SHP77 (cell line): ENCODE measurements at regions not wholly inside any gene's neighbourhood (a gene's known extent, or its start where the extent isn't known, plus 50 kb on each side); places are given as distances from the start of the nearest gene placed in this dataset.

Source experiments
- DNase-seq, 2 experiments: peaks; one replicate each; lab custom pipeline; 2025; lab: John Stamatoyannopoulos, UW

DNA sequence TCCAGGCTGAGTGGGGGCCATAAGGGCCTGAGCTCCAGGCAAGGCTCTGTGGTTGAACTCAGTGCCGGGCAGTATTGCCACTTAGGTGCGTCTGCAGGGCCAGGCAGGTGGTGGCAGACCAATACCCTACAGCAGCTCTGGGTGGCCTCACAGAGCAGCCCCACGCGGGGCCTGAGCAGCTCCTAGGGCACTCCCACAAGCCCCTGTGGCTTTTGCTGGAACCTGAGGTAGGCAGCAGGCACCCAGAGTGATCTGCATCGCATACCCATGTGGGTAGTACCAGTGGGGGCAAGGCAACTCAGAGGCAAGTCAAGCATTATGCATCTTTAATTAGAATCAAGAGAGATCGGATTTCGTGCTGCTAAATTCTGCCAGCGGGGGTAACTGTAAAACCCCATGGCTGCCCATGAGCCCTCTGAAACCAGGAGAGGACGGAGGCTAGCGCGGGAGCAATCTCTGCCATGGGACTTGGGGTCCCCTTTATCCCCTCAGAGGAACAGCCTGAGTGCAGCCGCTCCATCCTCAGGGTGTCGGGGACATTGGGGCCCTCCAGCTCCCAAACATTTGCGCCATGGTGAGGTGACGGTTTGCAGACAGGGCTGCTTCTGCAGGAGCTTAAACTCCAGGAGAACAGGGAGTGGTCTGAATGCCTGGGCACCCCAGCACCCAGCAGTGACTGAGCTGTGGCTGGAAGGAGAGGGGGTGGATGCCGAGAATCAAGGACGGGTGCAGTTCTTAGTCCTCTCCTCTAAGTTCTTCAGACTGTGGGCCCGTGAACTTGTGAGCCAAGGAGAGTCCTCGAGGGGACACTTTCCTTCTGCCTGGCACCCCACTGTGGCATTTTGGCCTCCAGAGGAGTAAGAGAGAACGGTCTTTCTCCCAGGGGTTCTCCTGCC, 62.4 kb upstream of the PCSK6 start:
- DNase-seq = no peak

DNA sequence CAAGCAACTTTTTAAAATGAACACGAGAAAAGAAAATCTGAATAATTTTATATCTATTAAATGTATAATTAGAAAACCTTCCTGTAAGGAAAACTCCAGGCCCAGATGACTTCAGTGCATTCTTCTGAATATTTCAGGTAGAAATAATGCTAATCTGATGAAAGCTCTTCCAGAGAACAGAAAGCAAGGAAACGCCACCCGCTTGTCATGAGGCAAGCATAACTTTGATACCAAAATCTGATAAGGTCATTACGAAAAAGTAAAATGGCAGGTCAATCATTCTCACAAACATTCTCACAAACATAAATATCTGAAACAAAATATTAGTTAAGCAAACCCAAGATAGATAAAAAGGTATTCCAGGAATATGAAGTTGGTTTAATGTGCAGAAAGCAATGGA, 60.6 kb upstream of the PCSK6 start:
- no peak for DNase-seq

DNA sequence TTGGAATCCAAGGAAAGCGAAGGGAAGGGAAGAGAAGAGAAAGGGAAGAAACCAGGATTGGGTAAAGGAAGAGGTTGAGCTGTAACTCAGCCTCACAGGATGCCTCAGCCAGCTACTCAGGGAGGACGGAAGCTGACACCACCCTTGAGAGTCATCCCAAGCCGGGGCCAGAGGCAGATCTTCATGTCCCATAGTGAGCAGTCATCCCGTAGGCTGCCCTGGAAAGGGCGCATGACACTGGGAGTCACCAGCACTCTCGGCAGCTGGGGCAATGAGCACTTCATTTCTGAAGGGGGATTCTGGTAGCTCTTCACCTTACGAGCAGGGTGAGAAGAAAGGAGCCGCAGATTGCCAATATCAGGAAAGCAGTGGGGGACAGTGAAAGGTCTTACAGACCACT, 60.1 kb upstream of the PCSK6 start:
- no peak for DNase-seq

DNA sequence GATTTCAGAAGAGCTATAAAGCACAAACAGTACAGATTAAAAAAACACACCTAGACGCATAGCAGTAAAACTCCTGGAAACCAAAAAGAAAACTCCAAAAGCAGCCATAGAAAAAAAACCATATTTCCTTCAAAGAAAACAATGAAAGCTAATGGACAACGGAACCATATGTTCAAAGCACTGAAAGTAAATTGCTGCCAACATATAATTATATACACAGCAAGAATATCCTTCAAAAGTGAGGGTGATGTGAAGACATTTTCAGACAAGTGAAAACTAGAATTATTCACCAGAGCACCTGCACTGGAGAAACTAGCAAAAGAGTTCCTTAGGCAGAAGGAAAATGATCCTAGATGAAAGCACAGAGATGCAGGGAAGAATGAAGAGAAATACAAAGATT, 58.2 kb upstream of the PCSK6 start:
- DNase-seq = no peak

DNA sequence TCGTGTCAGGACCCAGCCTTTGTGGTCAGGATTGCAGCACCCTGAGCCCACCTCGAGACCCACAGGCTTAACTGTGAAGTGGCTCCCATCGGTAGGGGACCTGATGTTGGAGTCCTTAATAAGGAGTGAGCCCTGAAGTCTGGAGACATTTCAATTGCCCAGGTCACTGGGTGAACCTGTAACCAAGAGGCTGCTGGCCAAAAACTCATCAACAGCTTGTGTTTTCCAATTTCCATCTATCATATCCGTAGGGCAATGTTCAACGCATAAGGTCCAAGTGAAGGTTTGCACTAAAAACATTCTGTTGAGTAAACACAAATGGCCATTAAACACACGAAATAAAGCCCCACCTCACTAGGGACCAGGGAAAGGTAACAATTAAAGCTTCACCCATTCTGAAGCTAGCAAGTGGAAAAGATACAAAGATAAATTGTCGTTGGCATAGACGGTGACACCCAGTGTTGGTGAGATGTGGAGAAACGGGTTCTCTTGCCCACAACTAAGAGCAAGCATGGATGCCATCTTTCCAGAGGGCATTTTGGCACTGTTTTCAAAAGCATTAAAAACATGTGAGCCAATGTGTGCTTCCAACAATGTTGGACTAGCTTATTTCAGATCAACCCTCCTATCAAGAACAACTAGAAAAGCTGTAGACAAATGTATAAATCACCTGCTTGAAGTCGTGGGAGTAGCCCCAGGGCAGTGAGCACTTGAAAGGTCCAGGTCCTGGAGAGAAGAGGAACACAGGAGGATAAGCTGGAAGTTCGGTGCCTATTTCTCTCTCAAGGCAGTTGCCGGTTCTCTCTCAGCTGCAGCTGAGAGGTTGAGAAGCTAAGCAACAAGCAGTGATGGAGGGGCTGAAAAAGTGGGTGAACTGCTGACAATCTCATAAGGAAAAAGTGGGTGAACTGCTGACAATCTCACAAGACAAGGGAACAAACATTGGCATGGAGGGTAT, 56.3 kb upstream of the PCSK6 start:
- no peak for DNase-seq

DNA sequence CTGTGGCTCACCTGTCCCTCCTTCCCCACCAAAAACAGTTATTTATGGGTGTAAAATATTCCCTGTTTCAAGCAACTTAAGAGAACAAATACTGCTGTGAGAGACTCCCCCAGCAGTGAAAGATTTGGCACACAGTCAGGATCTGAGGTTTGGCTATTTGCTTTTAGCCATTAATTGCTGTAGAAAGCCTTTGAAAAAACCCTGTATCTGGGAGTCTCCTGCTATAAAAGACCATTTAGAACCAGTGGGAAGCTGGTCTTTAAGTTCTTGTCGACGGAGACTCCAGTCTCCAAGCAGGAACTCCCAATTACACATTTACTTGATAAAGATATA, 55.1 kb upstream of the PCSK6 start:
- DNase-seq = no peak

DNA sequence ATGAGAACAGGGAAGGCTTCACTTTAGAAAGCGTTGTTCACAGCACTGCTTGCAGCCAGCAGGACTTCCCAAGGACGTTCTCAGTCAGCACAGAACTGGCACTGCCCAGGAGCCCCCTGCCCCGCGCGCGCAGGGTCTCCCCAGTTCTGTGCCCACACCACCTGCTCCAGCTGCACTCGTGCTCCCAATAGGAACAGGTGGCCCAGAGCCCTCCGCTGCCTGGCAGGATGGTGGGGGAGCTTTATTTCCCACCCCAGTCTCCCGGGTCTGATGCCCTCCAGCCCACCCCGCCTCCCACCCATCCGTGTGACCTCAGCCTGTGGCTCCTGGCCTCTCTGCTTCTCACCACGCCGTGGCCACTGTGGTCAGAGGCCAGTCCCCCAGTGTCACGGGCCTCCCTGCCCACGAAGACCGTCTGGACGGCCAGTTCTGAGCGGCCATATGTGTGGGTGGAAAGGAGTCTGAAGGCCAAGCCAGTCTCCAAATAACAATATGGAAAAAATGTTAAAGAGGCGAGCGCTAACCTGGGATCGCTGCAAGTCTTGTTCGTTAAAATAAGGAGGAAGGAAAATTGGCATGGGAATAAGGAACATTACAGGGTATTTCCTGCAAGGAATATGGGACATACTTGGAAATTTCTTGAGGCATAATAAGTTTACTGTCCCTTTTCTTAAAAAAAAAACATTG, 54.6 kb upstream of the PCSK6 start:
- no peak for DNase-seq

DNA sequence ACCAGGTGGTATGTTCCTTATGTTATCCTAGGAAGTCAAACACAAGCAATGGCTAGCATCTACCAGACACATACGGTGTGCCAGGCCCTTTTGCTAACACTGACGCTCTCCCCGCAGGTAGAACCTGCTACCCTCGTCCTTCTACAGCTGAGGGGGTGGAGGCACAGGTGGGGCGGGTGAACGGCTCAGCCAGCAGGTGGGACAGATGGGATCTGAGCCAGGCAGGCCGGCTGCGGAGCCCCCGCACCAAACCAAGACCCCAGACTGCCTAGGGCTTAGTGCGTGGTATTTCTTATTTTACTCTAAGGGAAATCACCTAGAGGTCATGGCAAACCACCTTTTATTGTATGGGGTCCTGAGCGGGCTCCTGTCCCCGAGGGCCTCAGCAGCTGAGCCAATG, 53.9 kb upstream of the PCSK6 start:
- no peak for DNase-seq

DNA sequence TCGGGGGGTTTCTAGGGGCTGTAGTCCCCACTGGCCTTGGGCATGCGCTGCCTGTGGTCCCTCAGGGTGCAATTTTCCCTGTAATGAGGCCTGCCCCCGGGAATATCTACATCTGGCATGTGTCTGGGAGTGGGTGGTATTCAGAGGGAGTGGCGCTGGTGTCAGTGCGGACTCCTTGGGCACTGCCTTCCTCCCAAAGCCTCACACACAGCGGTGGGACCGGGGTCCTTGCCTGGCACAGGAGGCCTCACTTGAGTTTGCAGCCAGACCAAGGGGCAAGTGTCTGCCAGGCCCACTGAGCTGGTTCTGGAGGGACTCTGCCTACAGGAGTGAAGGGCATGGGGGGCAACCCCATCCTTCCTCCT, 53.5 kb upstream of the PCSK6 start:
- no peak for DNase-seq

DNA sequence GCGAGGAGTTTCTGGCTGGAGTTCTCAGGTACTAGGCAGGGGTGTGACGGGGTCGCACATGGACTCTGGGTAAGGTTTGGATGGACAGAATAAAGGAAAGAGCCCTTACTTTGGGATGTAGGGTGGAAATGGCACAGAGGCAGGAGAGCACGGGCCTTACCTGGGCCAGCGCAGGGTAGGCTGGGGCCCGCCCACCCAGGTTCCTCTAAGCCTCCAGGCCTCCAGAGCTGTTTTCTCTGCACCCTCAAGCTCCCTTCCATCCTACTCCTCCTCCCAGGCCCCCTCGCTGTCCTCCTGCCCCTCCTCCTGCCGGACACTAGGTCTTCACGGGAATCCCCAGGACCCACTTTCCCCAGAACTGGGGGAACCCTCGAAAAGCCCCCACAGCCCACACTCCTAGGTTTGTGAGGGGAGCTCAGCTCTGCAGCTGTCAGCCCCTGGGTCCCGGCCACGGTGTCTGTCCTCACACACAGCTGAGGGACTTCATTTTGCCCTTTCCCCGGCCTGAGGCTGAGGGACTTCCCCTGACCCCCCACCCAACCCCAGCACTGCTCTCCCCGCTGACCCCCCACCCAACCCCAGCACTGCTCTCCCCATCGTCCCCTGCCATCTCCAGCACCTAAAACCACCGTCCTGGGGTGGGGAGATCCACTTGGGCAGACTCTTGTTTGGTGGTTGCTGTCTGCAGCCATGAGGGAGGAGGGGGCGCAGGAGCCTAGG, 53.0 kb upstream of the PCSK6 start:
- DNase-seq = no peak

DNA sequence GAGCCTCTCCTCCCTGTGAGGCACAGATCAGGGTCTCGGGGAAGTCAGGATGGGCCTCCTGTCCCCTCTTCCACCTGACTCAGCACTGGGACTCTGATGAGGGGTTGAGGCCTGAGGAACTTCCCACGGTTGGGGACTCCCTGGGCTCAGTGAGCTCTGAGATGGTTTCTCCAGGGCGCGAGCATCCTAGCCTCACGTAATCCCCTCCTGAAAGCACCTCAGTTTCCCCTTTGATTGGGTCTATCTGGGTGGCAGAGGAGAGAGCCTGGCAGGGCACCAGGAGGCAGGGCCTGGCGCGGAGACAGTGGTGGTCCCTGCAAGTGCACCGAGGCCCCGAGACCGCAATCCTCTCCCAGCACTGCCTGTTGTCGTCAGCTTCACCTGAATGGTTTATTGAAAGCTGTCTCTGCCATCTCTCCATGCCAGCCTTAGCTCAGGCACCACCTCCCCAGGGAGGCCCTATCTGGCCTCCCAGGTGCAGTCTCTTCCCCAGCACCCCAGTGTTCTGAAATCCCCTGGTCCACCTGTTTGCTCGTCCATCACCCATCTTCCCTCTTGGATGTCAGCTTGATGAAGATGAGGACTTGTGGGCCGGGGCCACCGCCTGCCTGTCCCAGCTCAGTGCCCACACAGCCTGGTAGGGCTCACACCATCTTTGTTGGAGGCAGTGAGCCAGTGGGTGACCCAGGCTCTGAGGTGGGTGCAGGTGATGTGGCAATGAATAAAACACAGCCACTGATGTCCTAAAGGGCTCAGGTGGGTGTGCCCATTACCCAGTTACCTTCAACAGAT, 52.2 kb upstream of the PCSK6 start:
- DNase-seq = no peak

DNA sequence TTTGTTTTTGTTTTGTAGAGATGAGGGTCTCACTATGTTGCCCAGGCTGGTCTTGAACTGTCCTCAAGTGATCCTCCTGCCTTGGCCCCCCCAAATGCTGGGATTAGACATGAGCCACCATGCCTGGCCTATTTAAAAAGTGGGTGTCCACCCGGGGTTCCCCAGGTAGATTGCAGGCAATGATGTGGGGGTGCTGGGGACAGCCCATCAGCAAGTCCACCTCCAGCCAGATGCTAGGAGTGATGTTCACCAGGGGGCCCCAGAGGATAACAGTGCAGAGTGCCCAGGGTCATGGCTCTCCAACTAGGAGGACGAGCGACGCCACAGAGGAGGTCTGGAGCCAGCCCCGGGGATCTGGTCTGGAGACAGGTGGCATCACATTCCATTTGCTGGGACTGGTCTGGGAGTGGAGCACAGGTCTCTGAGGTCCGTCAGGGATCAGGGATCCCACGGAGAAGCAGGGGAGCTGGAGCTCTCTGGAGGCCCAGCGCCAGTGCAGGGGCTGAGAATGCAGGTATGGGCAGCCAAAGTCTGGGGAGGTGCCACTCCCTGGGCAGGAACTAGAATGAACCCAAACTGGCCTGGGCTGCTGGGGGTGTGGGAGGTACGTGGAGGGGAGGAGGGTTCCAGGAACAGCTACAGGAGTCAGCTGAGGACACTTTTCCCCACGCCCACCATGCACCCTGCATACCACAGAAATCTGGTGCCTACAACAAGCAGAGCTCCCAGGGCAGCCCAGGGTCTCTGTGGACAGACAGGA, 51.2 kb upstream of the PCSK6 start:
- no peak for DNase-seq

DNA sequence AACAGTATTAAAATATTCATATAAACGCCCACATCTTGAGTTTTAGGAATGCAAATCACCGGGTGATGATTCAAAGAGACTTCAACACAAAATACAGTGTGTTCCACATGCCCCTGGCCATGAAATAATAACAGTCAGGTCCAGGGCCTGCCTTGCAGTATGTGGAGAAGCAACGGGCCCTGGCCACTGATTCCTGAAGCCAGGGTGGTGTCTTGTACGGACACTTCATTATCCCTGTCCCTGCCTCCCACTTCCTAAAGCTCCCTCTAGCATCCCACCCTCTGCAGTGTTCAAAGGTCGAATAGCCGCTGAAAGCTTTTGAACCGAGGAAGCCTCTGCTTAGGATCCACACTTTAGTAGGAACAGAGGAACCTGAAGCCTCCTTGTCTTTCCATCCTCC, 50.4 kb upstream of the PCSK6 start:
- DNase-seq = no peak

DNA sequence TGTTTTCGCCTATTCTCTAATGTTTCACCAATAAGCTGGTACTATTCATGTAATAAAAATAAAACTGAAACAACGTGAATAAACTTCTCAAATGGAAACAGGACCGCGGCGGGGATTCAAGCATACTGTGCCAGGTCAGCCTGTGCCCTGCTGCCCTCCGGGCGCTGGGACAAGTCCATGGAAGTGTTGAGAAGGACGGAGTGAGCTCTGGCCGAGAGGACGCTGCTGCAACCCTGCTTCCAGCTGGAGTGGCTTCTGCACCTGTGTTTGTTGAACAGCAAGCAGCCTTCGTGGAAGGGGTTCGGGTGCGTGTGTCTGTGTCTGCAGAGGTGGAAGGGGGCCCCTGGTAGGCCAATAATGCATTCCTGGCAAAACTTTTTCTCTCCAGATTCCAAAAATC, 50.0 kb upstream of the PCSK6 start:
- DNase-seq = no peak
